ENCODE measurements at regions not wholly inside any gene's neighbourhood (a gene's known extent, or its start where the extent isn't known, plus 50 kb on each side); places are given as distances from the start of the nearest gene placed in this dataset.
"Not testable (repeated sequence)": the region's sequence is repeated elsewhere in the genome, so short reads cannot be mapped to it uniquely, and the experiment has no call there.

DNA sequence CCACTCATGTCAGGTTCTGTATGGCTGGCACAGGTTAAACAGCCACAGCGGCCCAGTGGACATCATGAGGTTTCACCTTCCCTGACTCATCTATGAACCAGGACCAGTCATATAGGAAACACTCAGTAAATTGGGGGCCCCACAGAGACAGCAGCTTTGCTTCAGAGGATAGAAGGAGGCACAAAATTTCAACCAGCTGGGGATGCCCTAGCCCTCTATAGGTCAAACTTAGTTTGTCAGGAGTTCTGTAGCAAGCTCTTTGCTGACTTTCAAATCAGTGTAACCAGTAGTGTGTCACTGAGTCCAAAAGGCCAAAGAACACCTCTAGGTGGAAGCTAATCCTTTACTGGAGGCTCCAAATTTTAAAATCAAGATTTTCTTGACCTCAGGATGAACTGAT is 4157.8 kb upstream of the TPTE start:
- intact Hi-C loops (cut with DNase I); DNase-seq (ENCODE audit: low spot score): not testable (repeated sequence)

- intact Hi-C loops (cut with DNase I) = not testable (repeated sequence)
- peak; percentile 26 for DNase-seq (ENCODE audit: low spot score)
Measured at GRCh38 chr21:6368824-6369223, 4152.6 kb upstream of the TPTE start.

GRCh38 chr21:6373253-6373652 is 4148.1 kb upstream of the TPTE start:
- intact Hi-C loops (cut with DNase I); DNase-seq (ENCODE audit: low spot score): not testable (repeated sequence)

GRCh38 chr21:6374232-6374631 is 4147.2 kb upstream of the TPTE start:
- intact Hi-C loops (cut with DNase I) = not testable (repeated sequence)
- DNase-seq (ENCODE audit: low spot score) = peak; percentile 80

GRCh38 chr21:6374926-6375325 is 4146.5 kb upstream of the TPTE start:
- intact Hi-C loops (cut with DNase I) = not testable (repeated sequence)
- DNase-seq (ENCODE audit: low spot score) = peak; percentile 74

- intact Hi-C loops (cut with DNase I) = not testable (repeated sequence)
- peak; percentile 36 for DNase-seq (ENCODE audit: low spot score)
Measured at GRCh38 chr21:6375776-6376175, 4145.6 kb upstream of the TPTE start.

DNA sequence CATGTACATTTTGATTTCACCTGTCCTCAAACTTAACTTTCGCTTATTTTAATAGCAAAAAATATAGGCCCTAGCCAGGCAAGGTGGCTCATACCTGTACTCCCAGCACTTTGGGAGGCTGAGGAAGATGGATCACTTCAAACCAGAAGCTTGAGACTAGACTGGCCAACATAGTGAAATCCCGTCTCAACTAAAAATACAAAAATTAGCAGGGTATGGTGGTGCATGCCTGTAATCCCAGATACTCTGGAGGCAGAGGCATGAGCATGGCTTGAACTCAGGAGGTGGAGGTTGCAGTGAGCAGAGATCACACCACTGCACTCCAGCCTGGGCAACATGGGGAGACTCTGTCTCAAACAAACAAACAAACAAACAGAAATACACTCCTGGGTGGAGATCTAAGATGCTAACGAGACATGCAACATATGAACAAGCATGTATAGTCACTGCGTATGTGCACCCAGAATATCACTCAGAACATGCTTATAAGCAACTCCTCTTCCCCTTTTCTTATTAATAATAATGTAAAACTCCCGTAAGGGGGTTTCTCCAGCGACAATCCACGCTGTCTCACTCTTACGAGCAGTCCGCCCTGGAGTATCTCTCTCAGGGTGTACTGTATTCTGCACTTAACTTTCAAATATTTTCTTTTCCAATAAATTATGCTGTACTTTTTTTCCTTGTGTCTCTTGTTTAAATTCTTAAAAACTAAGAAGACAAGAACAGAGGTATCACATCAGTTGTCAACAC is 4144.9 kb upstream of the TPTE start:
- intact Hi-C loops (cut with DNase I) = not testable (repeated sequence)
- peak; percentile 54 for DNase-seq (ENCODE audit: low spot score)
